ENCODE measurements at regions not wholly inside any gene's neighbourhood (a gene's known extent, or its start where the extent isn't known, plus 50 kb on each side); places are given as distances from the start of the nearest gene placed in this dataset.

DNA sequence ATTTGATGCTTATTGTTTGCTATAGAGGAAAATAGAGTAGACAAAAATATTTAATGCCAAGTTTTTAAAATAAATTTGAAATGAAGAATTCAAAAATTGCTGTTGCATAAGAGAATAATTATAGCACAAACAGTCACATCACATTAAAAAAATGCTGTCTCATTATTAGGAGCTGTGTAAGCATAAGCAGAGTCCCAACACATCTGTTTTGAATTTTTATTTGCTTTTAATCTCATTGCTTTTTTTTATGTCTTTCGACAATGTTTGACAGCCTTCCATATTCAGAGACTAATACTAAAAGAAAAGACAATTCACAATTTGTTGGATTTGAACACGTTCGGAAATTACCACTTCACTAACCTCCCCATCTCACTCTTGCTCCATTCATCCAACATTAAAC lies 143.5 kb downstream of the TFPI2 start:
- Histone ChIP-seq H3K4me3 (no peak overlapping the region), H3K27me3 (ENCODE audit: low read depth) (no peaks in the 10 kb centered on the region), H3K4me1 (no peaks in the 10 kb centered on the region), H3K36me3 (no peaks in the 10 kb centered on the region), H3K27ac (replicated peaks) (no peak overlapping the region), H3K9me3 (replicated peaks) (peaks cover 4% of the 10 kb centered on the region)
- no peak for DNase-seq
- TF ChIP-seq, protein P1, sequence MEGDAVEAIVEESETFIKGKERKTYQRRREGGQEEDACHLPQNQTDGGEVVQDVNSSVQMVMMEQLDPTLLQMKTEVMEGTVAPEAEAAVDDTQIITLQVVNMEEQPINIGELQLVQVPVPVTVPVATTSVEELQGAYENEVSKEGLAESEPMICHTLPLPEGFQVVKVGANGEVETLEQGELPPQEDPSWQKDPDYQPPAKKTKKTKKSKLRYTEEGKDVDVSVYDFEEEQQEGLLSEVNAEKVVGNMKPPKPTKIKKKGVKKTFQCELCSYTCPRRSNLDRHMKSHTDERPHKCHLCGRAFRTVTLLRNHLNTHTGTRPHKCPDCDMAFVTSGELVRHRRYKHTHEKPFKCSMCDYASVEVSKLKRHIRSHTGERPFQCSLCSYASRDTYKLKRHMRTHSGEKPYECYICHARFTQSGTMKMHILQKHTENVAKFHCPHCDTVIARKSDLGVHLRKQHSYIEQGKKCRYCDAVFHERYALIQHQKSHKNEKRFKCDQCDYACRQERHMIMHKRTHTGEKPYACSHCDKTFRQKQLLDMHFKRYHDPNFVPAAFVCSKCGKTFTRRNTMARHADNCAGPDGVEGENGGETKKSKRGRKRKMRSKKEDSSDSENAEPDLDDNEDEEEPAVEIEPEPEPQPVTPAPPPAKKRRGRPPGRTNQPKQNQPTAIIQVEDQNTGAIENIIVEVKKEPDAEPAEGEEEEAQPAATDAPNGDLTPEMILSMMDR (IDR thresholded peaks at IDR 0.05; ENCODE audit: borderline replicate concordance), result no peak
- intact Hi-C loops (cut with micrococcal nuclease), result no loop called here

DNA sequence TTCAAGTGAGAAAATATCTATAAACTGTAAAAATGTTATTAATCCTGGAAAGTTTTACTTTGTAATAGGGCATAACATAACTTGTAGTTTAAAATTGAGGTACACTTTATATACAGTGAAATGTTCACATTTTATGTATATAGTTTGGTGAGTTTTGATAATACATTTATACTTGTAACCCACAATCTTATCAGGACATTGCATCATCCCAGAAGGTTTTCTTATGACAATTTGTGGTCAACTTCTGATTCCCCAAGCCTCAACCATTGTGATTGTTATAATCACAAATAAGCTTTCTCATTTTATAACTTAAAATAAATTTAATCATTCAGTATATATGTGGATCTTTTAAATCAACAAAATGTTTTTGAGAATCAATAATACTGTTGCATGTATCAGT lies 151.1 kb downstream of the TFPI2 start:
- TF ChIP-seq, protein P1 (IDR thresholded peaks at IDR 0.05; ENCODE audit: borderline replicate concordance), result no peak
- intact Hi-C loops (cut with micrococcal nuclease), result no loop called here

DNA sequence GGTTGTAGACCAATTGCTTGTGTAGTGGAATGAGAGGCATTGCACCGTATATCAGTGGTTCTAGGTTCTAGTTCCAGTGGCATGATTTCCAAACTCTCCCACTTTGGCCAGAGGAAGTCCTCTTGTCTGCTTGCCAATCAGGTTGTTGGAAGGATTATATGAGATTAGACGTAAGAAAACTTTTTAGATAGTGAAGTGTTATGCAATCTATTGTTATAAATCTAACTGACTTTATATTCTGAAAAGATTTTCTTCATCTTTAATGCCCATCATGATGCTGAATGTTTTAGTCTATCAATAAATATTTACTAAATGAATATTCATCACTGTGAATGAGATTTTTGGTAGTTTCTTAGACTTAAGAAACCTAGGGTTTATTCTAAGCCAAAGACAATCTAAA lies 152.6 kb downstream of the TFPI2 start:
- intact Hi-C loops (cut with micrococcal nuclease), result no loop called here

More for the DNA sequence above, 151.1 kb downstream of the TFPI2 start:
- Histone ChIP-seq H3K4me3 (no peak overlapping the region), H3K27ac (replicated peaks) (no peak overlapping the region), H3K9me3 (replicated peaks) (no peaks in the 10 kb centered on the region), H3K36me3 (no peaks in the 10 kb centered on the region), H3K4me1 (no peaks in the 10 kb centered on the region), H3K27me3 (ENCODE audit: low read depth) (no peaks in the 10 kb centered on the region)
- DNase-seq, result no peak

DNA sequence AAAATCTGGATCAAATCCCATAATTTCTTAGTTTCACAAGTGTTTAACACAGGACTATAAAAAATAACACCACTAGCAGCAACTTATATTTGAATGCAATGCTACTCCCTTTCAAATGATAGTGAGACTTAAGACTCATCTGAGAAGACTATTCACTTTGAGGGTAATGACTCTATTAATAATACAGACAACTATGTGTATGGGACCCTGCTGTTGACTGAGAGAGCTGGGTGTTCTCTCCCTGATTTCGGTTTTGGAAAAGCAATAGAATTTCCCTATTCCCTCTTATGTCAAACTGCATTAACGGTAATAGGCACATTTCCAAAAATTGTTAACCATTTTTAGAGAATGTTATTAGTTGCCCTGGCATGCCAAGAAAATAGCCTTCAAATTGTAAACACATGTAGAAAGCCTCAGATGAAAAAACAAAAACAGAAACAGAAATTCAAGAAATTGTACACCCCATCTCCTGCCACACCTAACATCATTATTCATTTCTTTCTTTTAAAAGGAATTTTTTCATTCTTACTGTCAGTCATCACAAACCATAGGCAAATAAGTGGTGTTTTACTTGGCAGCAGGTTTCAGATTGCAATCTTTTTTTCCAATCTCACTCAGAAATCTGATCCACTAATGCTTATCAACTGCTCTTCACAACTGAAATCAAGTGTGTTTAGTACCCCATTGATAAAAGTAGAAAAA lies 153.7 kb downstream of the TFPI2 start:
- Histone ChIP-seq H3K36me3 (no peaks in the 10 kb centered on the region), H3K4me3 (no peak overlapping the region), H3K9me3 (replicated peaks) (no peaks in the 10 kb centered on the region), H3K27me3 (ENCODE audit: low read depth) (no peaks in the 10 kb centered on the region), H3K4me1 (no peaks in the 10 kb centered on the region), H3K27ac (replicated peaks) (no peak overlapping the region)
- TF ChIP-seq, protein P1 (IDR thresholded peaks at IDR 0.05; ENCODE audit: borderline replicate concordance), result no peak
- no peak for DNase-seq
- intact Hi-C loops (cut with micrococcal nuclease), result no loop called here

More for the DNA sequence above, 152.6 kb downstream of the TFPI2 start:
- Histone ChIP-seq H3K27ac (replicated peaks) (no peak overlapping the region), H3K27me3 (ENCODE audit: low read depth) (no peaks in the 10 kb centered on the region), H3K4me3 (no peak overlapping the region), H3K36me3 (no peaks in the 10 kb centered on the region), H3K9me3 (replicated peaks) (no peaks in the 10 kb centered on the region), H3K4me1 (no peaks in the 10 kb centered on the region)
- TF ChIP-seq, protein P1 (IDR thresholded peaks at IDR 0.05; ENCODE audit: borderline replicate concordance), result no peak
- no peak for DNase-seq

DNA sequence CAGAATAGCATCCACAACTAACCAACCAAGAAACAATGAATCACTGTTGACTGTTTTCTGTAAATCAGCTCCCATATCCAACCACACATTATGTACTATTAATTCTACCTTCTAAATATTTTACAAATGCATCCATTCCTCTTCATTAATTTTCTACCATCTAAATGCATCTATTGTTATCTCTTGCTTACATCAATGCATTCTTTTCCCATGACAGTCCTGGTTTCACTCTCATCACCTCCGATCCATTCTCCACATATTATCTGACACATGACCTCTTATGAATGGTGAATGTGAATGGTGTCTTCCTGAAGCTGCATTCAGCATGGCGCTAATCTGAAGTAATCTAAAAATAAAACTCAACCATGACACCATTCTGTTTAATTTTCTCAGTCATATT lies 153.8 kb upstream of the CALCR start:
- no peak overlapping the region for H3K27ac ChIP-seq (replicated peaks)
- H3K27me3 ChIP-seq (ENCODE audit: low read depth), result no peaks in the 10 kb centered on the region
- H3K36me3 ChIP-seq, result no peaks in the 10 kb centered on the region
- DNase-seq, result no peak
- H3K9me3 ChIP-seq (replicated peaks), result no peaks in the 10 kb centered on the region
- TF ChIP-seq, protein P1 (IDR thresholded peaks at IDR 0.05; ENCODE audit: borderline replicate concordance), result no peak
- no peak overlapping the region for H3K4me3 ChIP-seq
- intact Hi-C loops (cut with micrococcal nuclease), result no loop called here
- H3K4me1 ChIP-seq, result no peaks in the 10 kb centered on the region
